ENCODE measurements at regions not wholly inside any gene's neighbourhood (a gene's known extent, or its start where the extent isn't known, plus 50 kb on each side); places are given as distances from the start of the nearest gene placed in this dataset.

- DNase-seq = no peak
These were observed 511.4 kb upstream of the MYT1L start for GRCh38 chr2:2842466-2842865.

GRCh38 chr2:2840681-2841300, 509.7 kb upstream of the MYT1L start:
- DNase-seq = no peak

- no peak for DNase-seq
These were observed 508.9 kb upstream of the MYT1L start for GRCh38 chr2:2839782-2840531.

- no peak for DNase-seq
These were observed 508.3 kb upstream of the MYT1L start for GRCh38 chr2:2839393-2839781.

GRCh38 chr2:2838548-2838845, 507.4 kb upstream of the MYT1L start:
- no peak for DNase-seq

- no peak for DNase-seq
These were observed 506.9 kb upstream of the MYT1L start for GRCh38 chr2:2837746-2838547.

- no peak for DNase-seq
These were observed 505.4 kb upstream of the MYT1L start for GRCh38 chr2:2836343-2837070.

GRCh38 chr2:2834516-2835254, 503.6 kb upstream of the MYT1L start:
- DNase-seq = no peak

- DNase-seq = no peak
These were observed 503.0 kb upstream of the MYT1L start for GRCh38 chr2:2834105-2834504.

- no peak for DNase-seq
These were observed 501.6 kb upstream of the MYT1L start for GRCh38 chr2:2832657-2833056.

- no peak for DNase-seq
These were observed 500.6 kb upstream of the MYT1L start for GRCh38 chr2:2831633-2832032.

GRCh38 chr2:2830576-2830975, 499.5 kb upstream of the MYT1L start:
- no peak for DNase-seq

- DNase-seq = no peak
These were observed 497.8 kb upstream of the MYT1L start for GRCh38 chr2:2828774-2829368.

- no peak for DNase-seq
These were observed 496.7 kb upstream of the MYT1L start for GRCh38 chr2:2827761-2828221.

- DNase-seq = no peak
These were observed 496.1 kb upstream of the MYT1L start for GRCh38 chr2:2827046-2827636.

GRCh38 chr2:2826621-2827020, 495.5 kb upstream of the MYT1L start:
- no peak for DNase-seq

GRCh38 chr2:2826209-2826551, 495.1 kb upstream of the MYT1L start:
- DNase-seq = no peak

- DNase-seq = no peak
These were observed 494.6 kb upstream of the MYT1L start for GRCh38 chr2:2825516-2826208.

- no peak for DNase-seq
These were observed 494.0 kb upstream of the MYT1L start for GRCh38 chr2:2825062-2825461.

- no peak for DNase-seq
These were observed 493.5 kb upstream of the MYT1L start for GRCh38 chr2:2824588-2824987.

- DNase-seq = no peak
These were observed 492.1 kb upstream of the MYT1L start for GRCh38 chr2:2823061-2823753.
